Endothelial cell of umbilical vein (primary cell): ENCODE measurements at regions not wholly inside any gene's neighbourhood (a gene's known extent, or its start where the extent isn't known, plus 50 kb on each side); places are given as distances from the start of the nearest gene placed in this dataset.

Experiments
- BruUV-seq: library from RNA; stranded (reverse); fragments of 400-500 nt; replicated peaks from 2 replicates; lab custom pipeline; 2021; lab: Mats Ljungman, UMichigan
- CTCF ChIA-PET: fragments of 300-600, 350-600 bp; sonication (Branson Sonifier 250); formaldehyde crosslinking; loops from one replicate; lab custom pipeline; 2021; ENCODE audit warnings: antibody characterized with exemption, inconsistent platforms; lab: Charles Lee
- POLR2A ChIA-PET: fragments of 300-600, 350-600 bp; sonication (Branson Sonifier 250); formaldehyde crosslinking; loops from one replicate; lab custom pipeline; 2021; ENCODE audit warnings: antibody characterized with exemption, inconsistent platforms; lab: Charles Lee
- DNase-seq: peaks from one replicate; pipeline ENCODE4 v3.0.0-alpha.2; 2011; ENCODE audit warnings: low read depth, low spot score
- FAIRE-seq: peaks from 2 replicates; lab custom pipeline; 2011; peaks lifted over from hg19 to GRCh38; lab: Jason Lieb, UNC
- H2AFZ ChIP-seq: 2 replicates; pipeline ENCODE4 v1.6.0; 2012; ENCODE audit warnings: low read depth, low read length, control low read depth, inconsistent platforms
- H3K27ac ChIP-seq: 2 replicates; pipeline ENCODE4 v1.5.1; 2011; ENCODE audit warnings: low read depth, mild to moderate bottlenecking, control low read depth, low read length, moderate library complexity; ENCODE audit not compliant: insufficient read depth
- H3K27me3 ChIP-seq, 2 experiments: 2 replicates each; pipeline versions ENCODE4 v1.6.0 to v1.6.1; 2011; ENCODE audit warnings: low read length in 2 of 2, mixed read lengths in 1 of 2; ENCODE audit not compliant: control insufficient read depth in 2 of 2, insufficient read depth in 2 of 2
- H3K36me3 ChIP-seq, 2 experiments: 2 replicates in 1 of 2; 3 replicates in 1 of 2; pipeline ENCODE4 v1.5.1; 2011; ENCODE audit warnings: low read length in 2 of 2, mild to moderate bottlenecking in 1 of 2, moderate library complexity in 1 of 2; ENCODE audit not compliant: control insufficient read depth in 2 of 2, insufficient read depth in 2 of 2; ENCODE audit errors: extremely low read depth in 1 of 2
- H3K4me1 ChIP-seq: 3 replicates; pipeline ENCODE4 v1.5.1; 2011; ENCODE audit warnings: mild to moderate bottlenecking, low read length; ENCODE audit not compliant: control insufficient read depth, insufficient read depth; ENCODE audit errors: extremely low read depth
- H3K4me2 ChIP-seq: 2 replicates; pipeline ENCODE4 v1.6.1; 2011; ENCODE audit warnings: low read length, control low read depth, mixed read lengths; ENCODE audit not compliant: insufficient read depth
- H3K4me3 ChIP-seq, 3 experiments: fragments of 200-600 bp in 1 of 3; sonication (generic), shearing (Covaris generic) in 1 of 3; replicated peaks in 1 of 3; 2 replicates each; pipeline ENCODE4 v1.5.1; 2011 to 2016; ENCODE audit warnings: control low read depth in 3 of 3, low read length in 3 of 3, mild to moderate bottlenecking in 2 of 3, inconsistent platforms in 1 of 3, low read depth in 1 of 3, moderate library complexity in 1 of 3; ENCODE audit not compliant: insufficient read depth in 1 of 3
- H3K79me2 ChIP-seq: 2 replicates; pipeline ENCODE4 v1.6.0; 2012; ENCODE audit warnings: low read length, inconsistent platforms; ENCODE audit not compliant: control insufficient read depth, insufficient read depth
- H3K9ac ChIP-seq: replicated peaks from 2 replicates; pipeline ENCODE3; 2011; ENCODE audit warnings: low read length, control low read depth; ENCODE audit not compliant: insufficient read depth; ENCODE audit errors: extremely low read depth
- H3K9me1 ChIP-seq: replicated peaks from 3 replicates; pipeline ENCODE4 v1.6.0; 2011; ENCODE audit warnings: mild to moderate bottlenecking, low read length; ENCODE audit not compliant: control insufficient read depth, insufficient read depth; ENCODE audit errors: extremely low read depth
- H3K9me3 ChIP-seq: replicated peaks from 2 replicates; pipeline ENCODE4 v1.5.1; 2012; ENCODE audit warnings: low read length, inconsistent platforms; ENCODE audit not compliant: control insufficient read depth, insufficient read depth
- H4K20me1 ChIP-seq: replicated peaks from 2 replicates; pipeline ENCODE3; 2011; ENCODE audit warnings: mild to moderate bottlenecking, low read length; ENCODE audit not compliant: control insufficient read depth, insufficient read depth; ENCODE audit errors: extremely low read depth
- EZH2 ChIP-seq: IDR thresholded peaks from 2 replicates; pipeline ENCODE4 v1.6.1; 2012; ENCODE audit warnings: borderline replicate concordance, low read depth, mild to moderate bottlenecking, moderate library complexity, low read length, inconsistent platforms; ENCODE audit not compliant: severe bottlenecking
- FOS ChIP-seq: IDR thresholded peaks from 2 replicates; pipeline ENCODE4 v1.6.1; 2011; ENCODE audit warnings: mild to moderate bottlenecking, low read length, moderate library complexity, borderline replicate concordance; ENCODE audit not compliant: insufficient read depth
- GATA2 ChIP-seq: IDR thresholded peaks from 2 replicates; pipeline ENCODE4 v1.7.0; 2011; ENCODE audit warnings: low read depth, mild to moderate bottlenecking, moderate library complexity, mixed read lengths, low read length; ENCODE audit not compliant: insufficient read length, insufficient read depth
- JUN ChIP-seq: IDR thresholded peaks from 2 replicates; pipeline ENCODE4 v1.6.1; 2011; ENCODE audit warnings: borderline replicate concordance, low read depth; ENCODE audit not compliant: insufficient read length, insufficient read depth
- MAX ChIP-seq: IDR thresholded peaks from 2 replicates; pipeline ENCODE4 v1.6.1; 2011; ENCODE audit not compliant: insufficient read depth, insufficient read length
- MYC ChIP-seq: IDR thresholded peaks from one replicate; pipeline ENCODE4 v1.6.1; 2011; ENCODE audit warnings: mild to moderate bottlenecking, low read depth, low read length
- POLR2AphosphoS5 ChIP-seq: IDR thresholded peaks from 2 replicates; pipeline ENCODE4 v1.6.1; 2012; ENCODE audit warnings: low read depth, mild to moderate bottlenecking, control low read depth, low read length, moderate library complexity; ENCODE audit not compliant: insufficient read depth
- dilution Hi-C: fragments of 300-500 bp; cut with MboI; formaldehyde crosslinking; loops from one replicate; pipeline ENCODE4 v1.15.0; 2019; ENCODE audit warnings: low sequenced_read_pairs; ENCODE audit not compliant: extremely low pct_ligation_motif_present
- intact Hi-C: fragments of 100-400 bp; cut with micrococcal nuclease; formaldehyde crosslinking; loops from one replicate; pipeline ENCODE4 v1.10.0; 2022
- TF ChIP-seq, protein P1 (sequence below), 2 donors: IDR thresholded peaks; 1 replicate in 1 of 2; 2 replicates in 1 of 2; pipeline ENCODE4 v1.5.1; 2011; ENCODE audit warnings: low read length in 2 of 2, mild to moderate bottlenecking in 2 of 2, moderate library complexity in 2 of 2, control low read depth in 1 of 2, inconsistent platforms in 1 of 2, low read depth in 1 of 2; ENCODE audit not compliant: insufficient read depth in 1 of 2; ENCODE audit errors: extremely low read depth in 1 of 2

DNA sequence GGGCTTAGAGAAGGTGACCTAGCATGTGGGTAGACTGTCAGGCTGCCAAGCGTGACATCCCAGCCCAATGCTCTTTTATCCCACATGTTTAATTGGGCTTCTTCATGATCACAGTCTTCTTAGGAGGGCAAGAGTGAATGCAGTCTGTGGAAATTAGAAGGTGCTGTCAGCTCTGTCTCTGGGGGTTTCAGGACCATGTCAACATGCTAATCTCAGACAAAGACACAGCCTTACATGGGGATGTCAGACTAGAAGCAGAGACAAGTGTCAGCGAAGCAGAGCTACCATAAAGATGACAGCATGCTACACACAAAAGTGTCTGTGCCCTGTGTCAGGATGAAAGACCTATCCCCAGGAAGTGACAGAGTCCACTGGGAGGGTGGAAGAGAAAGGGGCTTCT lies 120.1 kb upstream of the SLC25A36 start:
- H3K9me1 ChIP-seq, result no peaks in the 10 kb centered on the region
- no peaks in the 10 kb centered on the region for H3K9me3 ChIP-seq
- TF ChIP-seq MYC, result no peak
- no peak for TF ChIP-seq EZH2
- TF ChIP-seq JUN, result no peak
- TF ChIP-seq POLR2AphosphoS5, result no peak
- TF ChIP-seq FOS, result no peak
- TF ChIP-seq, protein P1, sequence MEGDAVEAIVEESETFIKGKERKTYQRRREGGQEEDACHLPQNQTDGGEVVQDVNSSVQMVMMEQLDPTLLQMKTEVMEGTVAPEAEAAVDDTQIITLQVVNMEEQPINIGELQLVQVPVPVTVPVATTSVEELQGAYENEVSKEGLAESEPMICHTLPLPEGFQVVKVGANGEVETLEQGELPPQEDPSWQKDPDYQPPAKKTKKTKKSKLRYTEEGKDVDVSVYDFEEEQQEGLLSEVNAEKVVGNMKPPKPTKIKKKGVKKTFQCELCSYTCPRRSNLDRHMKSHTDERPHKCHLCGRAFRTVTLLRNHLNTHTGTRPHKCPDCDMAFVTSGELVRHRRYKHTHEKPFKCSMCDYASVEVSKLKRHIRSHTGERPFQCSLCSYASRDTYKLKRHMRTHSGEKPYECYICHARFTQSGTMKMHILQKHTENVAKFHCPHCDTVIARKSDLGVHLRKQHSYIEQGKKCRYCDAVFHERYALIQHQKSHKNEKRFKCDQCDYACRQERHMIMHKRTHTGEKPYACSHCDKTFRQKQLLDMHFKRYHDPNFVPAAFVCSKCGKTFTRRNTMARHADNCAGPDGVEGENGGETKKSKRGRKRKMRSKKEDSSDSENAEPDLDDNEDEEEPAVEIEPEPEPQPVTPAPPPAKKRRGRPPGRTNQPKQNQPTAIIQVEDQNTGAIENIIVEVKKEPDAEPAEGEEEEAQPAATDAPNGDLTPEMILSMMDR (IDR thresholded peaks at IDR 0.05; ENCODE audit: extremely low read depth in 1 of 2, insufficient read depth in 1 of 2, low read depth in 1 of 2, low read length in 2 of 2), result no peak
- TF ChIP-seq GATA2, result no peak
- no peak for TF ChIP-seq MAX
- no peaks in the 10 kb centered on the region for H3K27me3 ChIP-seq
- H3K9ac ChIP-seq, result no peak overlapping the region
- dilution Hi-C loops, result no loop called here
- intact Hi-C loops, result no loop called here
- H4K20me1 ChIP-seq, result no peaks in the 10 kb centered on the region
- CTCF ChIA-PET, result no interaction called here
- DNase-seq, result no peak
- no peak overlapping the region for H2AFZ ChIP-seq
- no peaks in the 10 kb centered on the region for H3K79me2 ChIP-seq
- POLR2A ChIA-PET, result no interaction called here
- H3K4me1 ChIP-seq, result no peaks in the 10 kb centered on the region
- no peak overlapping the region for H3K4me3 ChIP-seq
- no peak for FAIRE-seq
- no peaks in the 10 kb centered on the region for H3K36me3 ChIP-seq
- no TSS peak for BruUV-seq
- H3K4me2 ChIP-seq, result no peak overlapping the region
- no peak overlapping the region for H3K27ac ChIP-seq
